ENCODE measurements at regions not wholly inside any gene's neighbourhood (a gene's known extent, or its start where the extent isn't known, plus 50 kb on each side); places are given as distances from the start of the nearest gene placed in this dataset.

DNA sequence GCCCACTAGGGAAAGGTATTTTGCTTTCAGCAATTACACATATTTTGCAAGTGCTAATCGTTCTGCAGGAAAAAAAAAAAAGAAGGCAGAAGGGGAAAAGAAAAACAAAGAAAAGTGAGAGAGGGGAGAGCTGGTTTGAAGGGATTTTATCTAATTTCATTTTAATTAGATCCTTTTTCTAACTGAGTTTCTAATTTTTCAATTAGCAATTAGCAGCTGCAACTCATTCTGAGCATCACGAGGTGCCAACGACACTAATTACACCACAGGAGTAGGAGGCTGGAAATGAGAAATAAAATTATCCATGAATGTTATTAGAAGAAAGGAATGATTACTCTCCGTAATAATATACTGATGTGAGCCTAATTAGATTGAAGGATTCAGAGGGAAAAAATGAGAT lies 481.0 kb upstream of the CAMK1G start:
- TF ChIP-seq POLR2A (IDR thresholded peaks at IDR 0.05) (no peak), POLR2AphosphoS5 (IDR thresholded peaks at IDR 0.05) (no peak), CTCF (IDR thresholded peaks at IDR 0.05) (no peak), EP300 (IDR thresholded peaks at IDR 0.05) (no peak)

All from sigmoid colon (tissue), 4 donors.